H1 (cell line): ENCODE measurements at regions not wholly inside any gene's neighbourhood (a gene's known extent, or its start where the extent isn't known, plus 50 kb on each side); places are given as distances from the start of the nearest gene placed in this dataset.

Experiments
- CTCF ChIA-PET: fragments of 300-600 bp; sonication (Branson Sonifier 250); formaldehyde crosslinking; loops from one replicate; lab custom pipeline; 2021; ENCODE audit not compliant: partially characterized antibody; lab: Charles Lee
- POLR2A ChIA-PET: fragments of 300-600 bp; sonication (Branson Sonifier 250); formaldehyde crosslinking; loops from one replicate; lab custom pipeline; 2021; ENCODE audit warnings: inconsistent platforms; ENCODE audit not compliant: partially characterized antibody; lab: Charles Lee
- DNase-seq, 2 experiments: peaks; one replicate each; pipeline versions ENCODE4 v3.0.0 to v3.0.0-alpha.2; 2010 to 2022; ENCODE audit warnings: low spot score in 2 of 2, low read depth in 1 of 2, mixed read lengths in 1 of 2
- FAIRE-seq: peaks from 2 replicates; lab custom pipeline; 2011; peaks lifted over from hg19 to GRCh38; lab: Jason Lieb, UNC
- H2AFZ ChIP-seq: 2 replicates; pipeline ENCODE4 v1.8.1; 2012; ENCODE audit warnings: low read length, inconsistent platforms
- H2AK5ac ChIP-seq: 2 replicates; pipeline ENCODE4 v1.6.1; 2013; ENCODE audit warnings: low read depth, low read length
- H2BK120ac ChIP-seq: replicated peaks from 2 replicates; pipeline ENCODE3; 2013; ENCODE audit warnings: low read depth, low read length, inconsistent platforms
- H2BK12ac ChIP-seq: 2 replicates; pipeline ENCODE4 v1.6.1; 2013; ENCODE audit warnings: low read depth, low read length
- H2BK15ac ChIP-seq: 2 replicates; pipeline ENCODE4 v1.6.1; 2013; ENCODE audit warnings: low read length
- H2BK20ac ChIP-seq: 2 replicates; pipeline ENCODE4 v1.6.1; 2013; ENCODE audit warnings: low read length
- H2BK5ac ChIP-seq: 2 replicates; pipeline ENCODE4 v1.6.1; 2013; ENCODE audit warnings: low read depth, low read length
- H3K14ac ChIP-seq: 2 replicates; pipeline ENCODE4 v1.6.1; 2013; ENCODE audit warnings: inconsistent platforms; ENCODE audit not compliant: insufficient read length
- H3K18ac ChIP-seq: 2 replicates; pipeline ENCODE4 v1.6.1; 2013; ENCODE audit warnings: low read length; ENCODE audit errors: extremely low read depth
- H3K23ac ChIP-seq: 2 replicates; pipeline ENCODE4 v1.6.1; 2013; ENCODE audit warnings: inconsistent platforms; ENCODE audit not compliant: insufficient read length
- H3K23me2 ChIP-seq: 2 replicates; pipeline ENCODE4 v1.6.1; 2013; ENCODE audit warnings: low read depth, low read length
- H3K27ac ChIP-seq: 2 replicates; pipeline ENCODE4 v1.6.1; 2011; ENCODE audit warnings: low read depth, low read length, inconsistent platforms
- H3K27me3 ChIP-seq, 4 experiments: replicated peaks in 1 of 4; 1 replicate in 1 of 4; 2 replicates in 3 of 4; pipeline versions ENCODE4 v1.6.1 to v1.8.1; 2011 to 2013; ENCODE audit warnings: low read length in 3 of 4, mild to moderate bottlenecking in 3 of 4, inconsistent platforms in 2 of 4, mixed read lengths in 2 of 4, moderate library complexity in 1 of 4; ENCODE audit not compliant: control insufficient read depth in 3 of 4, insufficient read depth in 3 of 4; ENCODE audit errors: extremely low read depth in 1 of 4
- H3K36me3 ChIP-seq, 4 experiments: 2 replicates each; pipeline versions ENCODE4 v1.6.1 to v1.8.1; 2011 to 2013; ENCODE audit warnings: mild to moderate bottlenecking in 4 of 4, low read length in 3 of 4, moderate library complexity in 2 of 4, control low read depth in 1 of 4, inconsistent platforms in 1 of 4; ENCODE audit not compliant: insufficient read depth in 4 of 4, control insufficient read depth in 2 of 4
- H3K4ac ChIP-seq: replicated peaks from 2 replicates; pipeline ENCODE3; 2013; ENCODE audit warnings: low read length, low read depth, mixed read lengths, inconsistent platforms; ENCODE audit not compliant: insufficient read length
- H3K4me1 ChIP-seq, 4 experiments: replicated peaks in 1 of 4; 1 replicate in 1 of 4; 2 replicates in 3 of 4; pipeline versions ENCODE4 v1.6.1 to v1.8.1; 2011 to 2013; ENCODE audit warnings: low read length in 3 of 4, inconsistent platforms in 2 of 4, mixed read lengths in 1 of 4; ENCODE audit not compliant: insufficient read depth in 4 of 4, control insufficient read depth in 3 of 4
- H3K4me2 ChIP-seq, 2 experiments: 2 replicates each; pipeline versions ENCODE4 v1.6.1 to v1.8.1; 2011 to 2013; ENCODE audit warnings: low read depth in 2 of 2, low read length in 2 of 2, control low read depth in 1 of 2, inconsistent platforms in 1 of 2, mild to moderate bottlenecking in 1 of 2; ENCODE audit not compliant: insufficient read depth in 1 of 2
- H3K4me3 ChIP-seq, 4 experiments: fragments of 200-600, 300-600 bp in 1 of 4; sonication (generic), shearing (Covaris generic), sonication (Bioruptor Twin) in 1 of 4; 2 replicates each; pipeline versions ENCODE4 v1.5.1 to v1.8.1; 2011 to 2016; ENCODE audit warnings: low read length in 4 of 4, low read depth in 3 of 4, control low read depth in 2 of 4, inconsistent platforms in 2 of 4, mild to moderate bottlenecking in 2 of 4, mixed read lengths in 1 of 4, moderate library complexity in 1 of 4; ENCODE audit not compliant: insufficient read depth in 2 of 4; ENCODE audit errors: extremely low read depth in 1 of 4
- H3K56ac ChIP-seq: replicated peaks from 2 replicates; pipeline ENCODE3; 2013; ENCODE audit warnings: low read depth, mild to moderate bottlenecking, mixed read lengths, low read length, inconsistent platforms; ENCODE audit not compliant: insufficient read length
- H3K79me1 ChIP-seq: 2 replicates; pipeline ENCODE4 v1.6.1; 2013; ENCODE audit warnings: low read depth, low read length, control low read depth
- H3K79me2 ChIP-seq, 2 experiments: 2 replicates each; pipeline versions ENCODE4 v1.6.1 to v1.8.1; 2012 to 2013; ENCODE audit warnings: low read length in 2 of 2, mild to moderate bottlenecking in 2 of 2, inconsistent platforms in 1 of 2; ENCODE audit not compliant: insufficient read depth in 2 of 2, control insufficient read depth in 1 of 2
- H3K9ac ChIP-seq, 4 experiments: replicated peaks in 1 of 4; 1 replicate in 1 of 4; 2 replicates in 3 of 4; pipeline versions ENCODE4 v1.6.1 to v1.8.1; 2011 to 2013; ENCODE audit warnings: low read depth in 3 of 4, low read length in 3 of 4, control low read depth in 2 of 4, mild to moderate bottlenecking in 2 of 4, moderate library complexity in 2 of 4, inconsistent platforms in 1 of 4; ENCODE audit errors: extremely low read depth in 1 of 4
- H3K9me3 ChIP-seq, 2 experiments: 2 replicates each; pipeline versions ENCODE4 v1.6.1 to v1.8.1; 2012 to 2013; ENCODE audit warnings: mild to moderate bottlenecking in 2 of 2, moderate library complexity in 2 of 2, control low read depth in 1 of 2, inconsistent platforms in 1 of 2, low read depth in 1 of 2, low read length in 1 of 2, mixed read lengths in 1 of 2; ENCODE audit not compliant: insufficient read depth in 2 of 2
- H4K20me1 ChIP-seq, 2 experiments: replicated peaks in 1 of 2; 2 replicates each; pipeline versions ENCODE3 to v1.8.1; 2011 to 2013; ENCODE audit warnings: inconsistent platforms in 2 of 2, low read length in 2 of 2, mild to moderate bottlenecking in 1 of 2; ENCODE audit not compliant: insufficient read depth in 2 of 2, control insufficient read depth in 1 of 2
- H4K5ac ChIP-seq: 2 replicates; pipeline ENCODE4 v1.6.1; 2013; ENCODE audit warnings: low read length, low read depth, mixed read lengths, inconsistent platforms; ENCODE audit not compliant: insufficient read length
- H4K8ac ChIP-seq: 2 replicates; pipeline ENCODE4 v1.8.0; 2013; ENCODE audit warnings: mild to moderate bottlenecking, moderate library complexity, low read length, inconsistent platforms; ENCODE audit not compliant: insufficient read depth; ENCODE audit errors: extremely low read depth
- H4K91ac ChIP-seq: replicated peaks from 2 replicates; pipeline ENCODE3; 2013; ENCODE audit warnings: low read length, mixed read lengths, inconsistent platforms; ENCODE audit not compliant: insufficient read length
- ASH2L ChIP-seq: fragments of 200-600, 300-600 bp; sonication (generic); IDR thresholded peaks from one replicate; pipeline ENCODE4 v1.7.1; 2017; ENCODE audit warnings: low read length
- BACH1 ChIP-seq: IDR thresholded peaks from 2 replicates; pipeline ENCODE4 v1.6.1; 2012; ENCODE audit warnings: low read length, improper control_type of control experiment
- EGR1 ChIP-seq: IDR thresholded peaks from 2 replicates; pipeline ENCODE4 v1.6.1; 2011; ENCODE audit warnings: low read depth, low read length, borderline replicate concordance
- GTF2F1 ChIP-seq: IDR thresholded peaks from 2 replicates; pipeline ENCODE4 v1.6.1; 2012; ENCODE audit warnings: low read depth, low read length, improper control_type of control experiment, borderline replicate concordance
- JUN ChIP-seq: IDR thresholded peaks from 2 replicates; pipeline ENCODE4 v1.6.1; 2011; ENCODE audit warnings: low read depth, mild to moderate bottlenecking, improper control_type of control experiment, low read length
- RAD21 ChIP-seq, 2 experiments: IDR thresholded peaks in 1 of 2; conservative IDR thresholded peaks in 1 of 2; 2 replicates each; pipeline ENCODE4 v1.6.1; 2011; ENCODE audit warnings: low read depth in 2 of 2, low read length in 2 of 2, improper control_type of control experiment in 1 of 2, inconsistent platforms in 1 of 2, mild to moderate bottlenecking in 1 of 2, moderate library complexity in 1 of 2
- TAF7 ChIP-seq: optimal IDR thresholded peaks from 2 replicates; pipeline ENCODE3; 2011; ENCODE audit warnings: low read depth, mild to moderate bottlenecking, inconsistent platforms, low read length, moderate library complexity, borderline replicate concordance
- USF2 ChIP-seq: IDR thresholded peaks from 2 replicates; pipeline ENCODE4 v1.6.1; 2011; ENCODE audit warnings: low read length, improper control_type of control experiment
- YY1 ChIP-seq: IDR thresholded peaks from 2 replicates; pipeline ENCODE4 v1.6.1; 2011; ENCODE audit warnings: low read depth, mild to moderate bottlenecking, low read length
- ZNF274 ChIP-seq: IDR thresholded peaks from 2 replicates; pipeline ENCODE4 v1.7.0; 2012; ENCODE audit warnings: low read length, borderline replicate concordance; ENCODE audit errors: extremely low read depth

DNA sequence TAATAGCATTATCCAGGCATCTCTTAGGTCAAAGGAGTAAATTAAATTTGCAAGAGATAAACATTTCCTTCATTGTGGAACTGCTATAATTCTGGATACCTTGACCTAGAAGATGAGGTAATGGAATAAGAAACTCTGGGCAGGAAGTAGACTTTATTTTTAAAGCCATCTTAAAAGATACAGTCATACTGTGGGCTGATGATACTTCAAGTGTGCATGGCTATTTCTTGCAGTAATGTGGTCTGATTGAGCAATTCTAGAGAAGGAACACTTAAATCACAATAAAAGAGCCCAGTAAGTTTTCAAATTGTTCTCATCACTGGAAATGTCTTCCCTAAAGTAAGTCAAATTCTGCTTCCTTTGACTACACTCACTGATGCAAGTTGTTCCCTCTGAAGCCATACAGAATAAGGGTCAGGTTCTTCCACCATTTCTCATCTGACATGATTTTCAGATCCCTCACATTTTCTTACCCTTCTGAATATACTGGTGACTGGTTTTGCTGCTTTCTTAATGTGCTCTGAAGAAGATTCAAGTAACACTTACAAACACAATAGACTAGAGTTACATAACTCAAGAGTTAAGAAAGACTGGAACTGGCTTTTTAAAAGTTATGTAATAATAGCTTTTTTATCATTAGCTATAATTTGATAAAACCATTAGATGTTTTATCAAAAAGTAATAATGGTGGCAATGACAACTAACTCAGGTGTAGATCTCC, 62.6 kb upstream of the TMEM244 start:
- Histone ChIP-seq H3K27ac (no peak overlapping the region), H2AK5ac (no peak overlapping the region), H3K4ac (no peak overlapping the region), H3K23ac (no peak overlapping the region), H4K20me1 (no peaks in the 10 kb centered on the region), H3K9me3 (no peaks in the 10 kb centered on the region), H3K4me1 (no peaks in the 10 kb centered on the region), H3K4me3 (no peak overlapping the region), H2AFZ (no peak overlapping the region), H4K91ac (no peak overlapping the region), H3K79me2 (no peaks in the 10 kb centered on the region), H4K5ac (no peak overlapping the region), H2BK5ac (no peak overlapping the region), H3K23me2 (no peaks in the 10 kb centered on the region), H3K18ac (no peak overlapping the region), H2BK12ac (no peak overlapping the region), H3K56ac (no peak overlapping the region), H3K79me1 (no peaks in the 10 kb centered on the region), H3K14ac (no peak overlapping the region), H3K9ac (no peak overlapping the region), H3K4me2 (no peak overlapping the region), H2BK15ac (no peak overlapping the region), H4K8ac (no peak overlapping the region), H2BK120ac (no peak overlapping the region), H2BK20ac (no peak overlapping the region), H3K36me3 (no peaks in the 10 kb centered on the region), H3K27me3 (no peaks in the 10 kb centered on the region)
- DNase-seq, result no peak
- POLR2A ChIA-PET, result interaction anchor here (0.6 kb wide), 1 partner anchor 14 kb away, joined by 3 read pairs; no protein-coding TSS in a partner anchor
- CTCF ChIA-PET, result interaction anchor here (0.5 kb wide), 1 partner anchor 21 kb away, joined by 3 read pairs; no protein-coding TSS in a partner anchor
- FAIRE-seq, result no peak
- TF ChIP-seq BACH1 (no peak), YY1 (no peak), RAD21 (IDR thresholded peaks at IDR 0.05 in 1 of 2, conservative IDR thresholded peaks at IDR 0.05 in 1 of 2; ENCODE audit: low read depth in 2 of 2, low read length in 2 of 2) (no peak), GTF2F1 (no peak), ZNF274 (no peak), TAF7 (no peak), USF2 (no peak), ASH2L (no peak), EGR1 (no peak), JUN (no peak)
